NCI-H2196 treated with DMSO at 0.1 percent for 48 hours (cell line): ENCODE measurements at regions not wholly inside any gene's neighbourhood (a gene's known extent, or its start where the extent isn't known, plus 50 kb on each side); places are given as distances from the start of the nearest gene placed in this dataset.

Source experiments
- DNase-seq: peaks from one replicate; lab custom pipeline; 2025; ENCODE audit not compliant: unreplicated experiment; lab: John Stamatoyannopoulos, UW

GRCh38 chr1:175829845-175830244 is 86.5 kb upstream of the TNR start:
- no peak for DNase-seq

DNA sequence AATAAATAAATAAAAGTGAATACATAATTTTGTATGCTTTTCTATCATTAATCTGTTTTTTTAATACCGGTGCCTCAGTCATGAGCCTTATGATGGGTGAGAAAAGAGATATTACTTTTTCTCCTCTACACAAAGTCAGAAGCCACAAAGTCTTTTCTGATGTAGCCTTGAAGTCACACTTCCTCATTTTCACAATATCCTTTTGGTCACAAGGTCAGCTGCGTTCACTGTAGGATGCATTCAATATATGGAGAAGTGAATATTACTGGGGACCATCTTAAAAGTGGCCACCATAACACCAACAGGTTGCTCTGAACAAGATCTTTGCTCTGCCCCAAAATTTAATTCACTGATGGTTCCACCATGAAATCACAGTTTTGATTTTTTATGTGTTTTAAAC is 83.3 kb upstream of the TNR start:
- no peak for DNase-seq

- no peak for DNase-seq
Observed at GRCh38 chr1:175824079-175824478, 80.7 kb upstream of the TNR start.

GRCh38 chr1:175823406-175823805 is 80.0 kb upstream of the TNR start:
- DNase-seq: no peak

DNA sequence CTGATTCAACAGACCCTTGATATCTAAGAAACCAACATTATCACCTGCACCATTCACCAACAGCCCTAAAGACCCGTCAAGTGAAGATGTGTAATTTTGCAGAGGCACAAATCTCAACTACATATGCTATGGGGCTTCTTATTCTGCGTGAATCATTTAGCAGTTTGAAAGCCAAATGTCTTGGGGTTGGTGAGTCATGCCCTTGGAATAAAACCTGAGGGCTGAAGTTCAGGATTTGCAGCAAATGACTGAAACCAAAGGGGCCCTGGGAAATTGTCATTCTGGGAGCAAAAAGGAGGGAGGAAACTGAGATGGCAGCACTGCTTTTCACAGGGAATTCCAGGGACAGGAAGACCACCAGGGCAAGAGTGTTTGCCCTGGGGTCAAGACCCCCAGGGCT is 79.2 kb upstream of the TNR start:
- DNase-seq: no peak

- DNase-seq: no peak
Observed at GRCh38 chr1:175820456-175821025, 77.1 kb upstream of the TNR start.

- DNase-seq: no peak
Observed at GRCh38 chr1:175818929-175819328, 75.5 kb upstream of the TNR start.

DNA sequence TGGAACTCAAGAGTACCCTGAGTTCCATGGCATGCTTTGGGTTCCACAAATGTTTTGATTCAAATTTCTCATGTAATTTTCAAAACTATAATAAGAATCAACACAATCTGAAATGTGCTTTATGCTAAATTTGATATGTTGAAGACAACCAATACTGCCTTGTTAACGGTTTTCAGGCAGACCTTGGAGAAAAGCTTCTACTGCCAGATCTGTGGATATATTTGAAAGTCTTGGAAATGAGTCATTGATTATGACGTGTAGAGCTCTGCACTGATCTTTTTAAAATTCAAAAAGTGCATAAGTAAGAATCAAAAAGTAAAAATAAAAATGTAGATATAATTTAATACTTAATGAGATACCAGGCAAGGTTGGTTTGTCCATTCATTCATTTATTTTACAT is 74.0 kb upstream of the TNR start:
- DNase-seq: no peak

DNA sequence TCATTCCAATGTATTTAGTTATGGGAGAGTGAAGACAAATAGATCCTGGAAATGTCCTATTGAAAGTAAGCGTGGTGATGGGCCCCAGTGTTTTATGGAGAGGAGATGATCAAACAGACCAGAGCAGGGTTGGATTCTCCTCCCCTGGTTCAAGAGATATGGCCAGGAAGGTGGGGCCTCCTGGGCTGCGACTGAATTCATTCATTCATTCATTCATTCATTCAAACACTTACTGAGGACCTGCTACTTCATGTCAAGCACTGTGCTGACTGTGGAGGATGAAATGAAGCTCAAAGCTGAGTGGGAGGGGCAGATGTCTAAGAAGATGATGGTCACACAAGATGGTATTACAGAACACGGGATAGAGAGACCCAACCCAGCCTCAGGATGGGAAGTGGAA is 71.5 kb upstream of the TNR start:
- no peak for DNase-seq

DNA sequence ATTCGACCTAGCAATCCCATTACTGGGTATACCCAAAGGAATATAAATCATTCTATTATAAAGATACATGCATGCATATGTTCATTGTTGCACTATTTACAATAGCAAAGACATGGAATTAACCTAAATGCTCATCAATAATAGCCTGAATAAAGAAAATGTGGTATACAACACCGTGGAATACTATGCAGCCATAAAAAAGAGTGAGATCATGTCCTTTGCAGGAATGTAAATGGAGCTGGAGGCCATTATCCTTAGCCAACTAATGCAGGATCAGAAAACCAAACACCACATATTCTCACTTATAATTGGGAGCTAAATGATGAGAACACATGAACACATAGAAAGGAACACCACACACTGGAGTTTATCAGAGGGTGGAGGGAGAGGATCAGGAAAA is 69.5 kb upstream of the TNR start:
- no peak for DNase-seq

DNA sequence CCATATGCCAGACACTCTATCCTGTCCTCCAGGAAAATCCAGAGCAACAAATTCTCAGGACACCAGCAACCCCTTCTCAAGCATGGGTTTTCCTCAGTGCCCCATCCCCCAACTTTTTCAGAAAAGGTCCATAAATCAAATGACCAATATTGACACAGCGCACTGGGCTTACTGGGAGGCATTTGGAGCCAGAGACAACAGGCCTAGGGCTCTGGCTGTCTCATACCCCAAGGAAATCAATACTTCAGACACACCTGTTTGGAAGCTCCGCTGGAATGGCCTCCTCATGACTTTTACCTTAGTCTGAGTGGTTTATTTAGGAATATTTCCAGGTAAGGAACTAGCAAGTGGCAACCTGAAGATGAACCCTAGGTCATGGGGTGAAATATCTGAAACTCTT is 66.9 kb upstream of the TNR start:
- DNase-seq: no peak

DNA sequence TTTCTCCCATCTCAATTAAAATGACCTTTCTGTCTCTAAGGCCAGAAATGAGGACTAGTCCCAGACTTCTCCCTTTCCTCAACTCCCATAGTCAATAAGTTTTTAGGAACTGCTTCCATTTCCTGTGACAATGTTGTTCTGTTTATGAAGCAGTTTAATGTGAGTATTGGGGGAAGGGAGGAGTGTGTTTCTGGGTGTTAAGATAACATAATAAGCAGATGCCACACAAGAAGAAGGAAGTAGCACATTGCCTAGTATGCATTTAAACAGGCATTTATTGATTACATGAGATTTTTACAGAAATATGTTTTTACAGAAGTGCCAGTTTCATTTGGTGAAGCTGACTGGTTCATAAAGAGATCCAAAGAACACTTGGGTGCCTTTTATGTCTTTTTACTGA is 65.6 kb upstream of the TNR start:
- no peak for DNase-seq

DNA sequence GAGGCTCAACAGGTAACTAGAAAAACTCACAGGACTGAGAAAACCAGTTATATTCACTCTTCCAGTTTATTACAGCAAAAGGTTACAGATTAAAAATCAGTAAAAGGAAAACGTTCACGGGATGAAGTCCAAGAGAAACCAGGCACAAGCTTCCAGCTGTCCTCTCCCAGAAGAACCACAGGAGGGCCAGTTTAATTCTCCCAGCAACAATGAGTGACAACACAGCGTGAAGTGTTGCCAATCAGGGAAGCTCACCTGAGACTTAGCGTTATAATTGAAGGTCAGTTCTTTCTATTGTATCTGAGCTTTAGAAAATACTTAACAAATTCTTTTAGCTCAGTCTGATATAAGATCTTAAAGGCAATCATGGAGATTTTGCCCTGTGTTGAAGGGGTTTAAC is 65.2 kb upstream of the TNR start:
- DNase-seq: no peak

GRCh38 chr1:175804561-175804960 is 61.2 kb upstream of the TNR start:
- DNase-seq: no peak

DNA sequence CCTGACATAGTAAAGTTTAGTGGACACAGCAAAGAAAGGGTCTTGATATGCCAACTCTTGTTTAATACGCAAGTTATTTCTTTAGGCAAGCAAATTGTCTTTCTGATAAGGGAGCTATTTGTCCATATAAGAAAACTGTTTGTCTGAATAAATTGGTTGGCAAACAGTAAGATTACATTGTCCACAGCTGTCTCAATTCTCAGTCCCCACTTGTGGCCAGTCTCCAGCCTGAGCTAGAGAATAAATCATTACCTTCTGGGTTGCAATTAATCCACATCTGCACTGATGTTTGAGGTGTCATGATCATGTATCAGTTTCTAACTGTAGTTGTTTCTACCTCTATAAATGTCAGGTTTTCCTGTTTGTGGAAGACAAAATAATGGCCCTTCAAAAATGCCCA is 60.0 kb upstream of the TNR start:
- no peak for DNase-seq

DNA sequence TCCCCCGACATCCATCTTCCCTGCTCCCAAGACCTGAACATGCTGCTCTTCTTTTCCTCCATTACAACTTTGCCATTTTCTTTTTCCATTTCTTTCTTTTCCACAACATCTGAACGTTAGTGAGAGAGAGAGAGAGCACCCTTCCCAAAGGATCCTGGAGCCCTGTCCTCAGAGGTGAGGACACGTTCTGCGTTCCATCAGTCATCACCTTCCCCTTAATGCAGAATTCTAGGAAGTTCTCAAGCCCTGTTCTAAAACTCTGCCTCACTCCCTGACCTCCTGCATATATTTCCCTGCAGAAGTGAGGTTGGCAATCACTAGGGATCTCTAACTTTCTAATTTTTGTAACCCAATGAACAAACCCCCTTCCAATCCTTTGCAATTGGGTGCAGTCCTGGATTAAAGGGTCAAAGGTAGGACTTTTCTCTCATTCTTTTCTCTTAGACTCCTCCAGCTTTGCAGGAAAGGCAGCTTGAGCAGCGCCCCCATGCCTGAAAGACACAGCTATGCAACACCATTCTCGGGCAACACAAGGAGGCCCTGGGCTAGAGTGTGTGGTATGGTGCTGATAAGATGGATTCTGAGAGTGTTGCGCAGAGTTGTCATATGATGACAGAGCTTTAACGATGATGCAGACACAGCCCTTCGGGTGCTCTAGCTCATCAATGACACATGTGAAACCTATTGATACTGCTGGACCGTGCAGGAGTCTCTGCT is 59.2 kb upstream of the TNR start:
- no peak for DNase-seq

GRCh38 chr1:175801979-175802378 is 58.6 kb upstream of the TNR start:
- DNase-seq: no peak

DNA sequence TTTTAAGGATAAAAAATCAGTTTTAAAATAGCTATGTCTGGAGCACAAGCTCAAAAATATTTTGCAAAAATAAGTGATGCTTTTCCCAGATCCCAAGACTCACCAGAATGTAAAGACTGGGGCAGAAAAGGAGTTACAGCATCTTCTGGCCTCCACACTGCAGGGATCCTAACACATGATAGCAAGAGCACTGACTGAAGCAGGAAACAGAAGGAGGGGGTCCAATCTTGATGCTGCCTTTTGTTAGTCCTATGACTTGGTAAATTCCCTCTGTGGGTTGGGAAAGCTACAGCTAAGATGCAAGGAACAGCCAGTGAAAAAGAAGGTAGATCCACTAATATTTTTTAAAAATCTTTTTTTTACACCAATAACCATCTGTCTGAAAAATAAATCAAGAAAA is 54.2 kb upstream of the TNR start:
- DNase-seq: no peak

GRCh38 chr1:175794586-175794985 is 51.2 kb upstream of the TNR start:
- no peak for DNase-seq

- no peak for DNase-seq
Observed at GRCh38 chr1:175793617-175794016, 50.2 kb upstream of the TNR start.
